OCI-LY7 (cell line): ENCODE measurements at regions not wholly inside any gene's neighbourhood (a gene's known extent, or its start where the extent isn't known, plus 50 kb on each side); places are given as distances from the start of the nearest gene placed in this dataset.

Source experiments
- BruUV-seq: library from RNA; stranded (reverse); fragments of 400-500 nt; replicated peaks from 2 replicates; lab custom pipeline; 2021; lab: Mats Ljungman, UMichigan
- CTCF ChIA-PET: fragments of 300-600 bp; sonication (Branson Sonifier 250); formaldehyde crosslinking; loops from one replicate; lab custom pipeline; 2022; ENCODE audit warnings: antibody characterized with exemption; ENCODE audit not compliant: unreplicated experiment; lab: Charles Lee
- POLR2A ChIA-PET: fragments of 300-600 bp; sonication (Branson Sonifier 250); formaldehyde crosslinking; loops from one replicate; lab custom pipeline; 2022; ENCODE audit warnings: antibody characterized with exemption; lab: Charles Lee
- DNase-seq: peaks from one replicate; pipeline ENCODE4 v3.0.0-alpha.2; 2015; ENCODE audit warnings: low spot score
- H2AFZ ChIP-seq: fragments of 200-600 bp; sonication (generic), shearing (Covaris generic); 2 replicates; pipeline ENCODE4 v1.6.1; 2014; ENCODE audit warnings: mild to moderate bottlenecking, antibody characterized with exemption, low read length, moderate library complexity
- H3K27ac ChIP-seq: fragments of 200-600 bp; sonication (generic); 2 replicates; pipeline ENCODE4 v1.5.1; 2014; ENCODE audit warnings: mixed run types, low read depth, mild to moderate bottlenecking, moderate library complexity, low read length, inconsistent platforms; ENCODE audit not compliant: poor library complexity, severe bottlenecking
- H3K36me3 ChIP-seq: fragments of 200-600 bp; sonication (generic); 2 replicates; pipeline ENCODE4 v1.6.1; 2014; ENCODE audit warnings: mild to moderate bottlenecking, antibody characterized with exemption, low read length, moderate library complexity, mixed read lengths; ENCODE audit not compliant: insufficient read depth
- H3K4me1 ChIP-seq: fragments of 200-600 bp; sonication (generic); 2 replicates; pipeline ENCODE4 v1.5.1; 2014; ENCODE audit warnings: mild to moderate bottlenecking, low read length; ENCODE audit not compliant: insufficient read depth, poor library complexity, severe bottlenecking
- H3K4me2 ChIP-seq: fragments of 200-600 bp; sonication (generic); 2 replicates; pipeline ENCODE4 v1.6.1; 2014; ENCODE audit warnings: mild to moderate bottlenecking, low read length
- H3K4me3 ChIP-seq: fragments of 200-600 bp; sonication (generic); 2 replicates; pipeline ENCODE4 v1.5.1; 2014; ENCODE audit warnings: mild to moderate bottlenecking, low read depth, low read length; ENCODE audit not compliant: poor library complexity, severe bottlenecking
- H3K79me2 ChIP-seq: fragments of 200-600 bp; sonication (generic); 2 replicates; pipeline ENCODE4 v1.6.1; 2016; ENCODE audit warnings: low read depth, mild to moderate bottlenecking, low read length, moderate library complexity, mixed read lengths; ENCODE audit not compliant: insufficient read depth
- H3K9me2 ChIP-seq: fragments of 200-600 bp; sonication (generic); 2 replicates; pipeline ENCODE4 v1.6.1; 2016; ENCODE audit warnings: mild to moderate bottlenecking, low read length, mixed read lengths; ENCODE audit not compliant: insufficient read depth
- H3K9me3 ChIP-seq: fragments of 200-600 bp; sonication (generic); 2 replicates; pipeline ENCODE4 v1.6.1; 2014; ENCODE audit warnings: mild to moderate bottlenecking, mixed run types, low read length, mixed read lengths
- H4K20me1 ChIP-seq: fragments of 200-600 bp; sonication (generic); 2 replicates; pipeline ENCODE4 v1.6.1; 2014; ENCODE audit warnings: mild to moderate bottlenecking, antibody characterized with exemption, low read length, moderate library complexity, mixed read lengths; ENCODE audit not compliant: insufficient read depth
- CTCF ChIP-seq: fragments of 200-600 bp; sonication (generic); conservative IDR thresholded peaks from 2 replicates; pipeline ENCODE4 v1.5.1; 2014; ENCODE audit warnings: mild to moderate bottlenecking, antibody characterized with exemption, low read length, moderate library complexity, mixed read lengths
- EZH2phosphoT487 ChIP-seq: fragments of 200-600 bp; sonication (generic); IDR thresholded peaks from 2 replicates; pipeline ENCODE4 v1.6.1; 2018; ENCODE audit warnings: low read depth, borderline replicate concordance, mild to moderate bottlenecking, mixed run types, antibody characterized with exemption, low read length, moderate library complexity, mixed read lengths
- intact Hi-C: fragments of 100-400 bp; cut with micrococcal nuclease; formaldehyde crosslinking; loops from one replicate; pipeline ENCODE4 v1.10.0; 2022; ENCODE audit not compliant: unreplicated experiment

GRCh38 chr6:132893772-132894490 lies 79.6 kb downstream of the RPS12 start:
- POLR2A ChIA-PET = interaction anchor here (0.5 to 1.2 kb wide), 4 partner anchors 20 to 1027 kb away, joined by 3 read pairs; no protein-coding TSS in a partner anchor
- no TSS peak for BruUV-seq

GRCh38 chr6:132898376-132898775 lies 84.0 kb downstream of the RPS12 start:
- Histone ChIP-seq H3K36me3 (no peaks in the 10 kb centered on the region), H4K20me1 (no peaks in the 10 kb centered on the region), H3K9me3 (no peaks in the 10 kb centered on the region), H3K9me2 (no peaks in the 10 kb centered on the region), H2AFZ (no peak overlapping the region), H3K4me2 (no peak overlapping the region), H3K27ac (no peak overlapping the region), H3K4me3 (no peak overlapping the region), H3K4me1 (no peaks in the 10 kb centered on the region), H3K79me2 (no peaks in the 10 kb centered on the region)
- TF ChIP-seq CTCF = no peak
- no peak for TF ChIP-seq EZH2phosphoT487
- POLR2A ChIA-PET = no interaction called here
- intact Hi-C loops = no loop called here
- CTCF ChIA-PET = no interaction called here
- no peak for DNase-seq
- BruUV-seq = no TSS peak

More at GRCh38 chr6:132893772-132894490, 79.6 kb downstream of the RPS12 start:
- CTCF ChIA-PET = no interaction called here
- Histone ChIP-seq H3K9me2 (no peaks in the 10 kb centered on the region), H4K20me1 (no peaks in the 10 kb centered on the region), H3K27ac (no peak overlapping the region), H3K4me2 (no peak overlapping the region), H3K79me2 (no peaks in the 10 kb centered on the region), H3K9me3 (no peaks in the 10 kb centered on the region), H3K4me1 (no peaks in the 10 kb centered on the region), H3K36me3 (no peaks in the 10 kb centered on the region), H2AFZ (no peak overlapping the region), H3K4me3 (no peak overlapping the region)
- no peak for TF ChIP-seq CTCF
- TF ChIP-seq EZH2phosphoT487 = no peak
- DNase-seq = no peak
- intact Hi-C loops = no loop called here

- POLR2A ChIA-PET = no interaction called here
- TF ChIP-seq CTCF = no peak
- TF ChIP-seq EZH2phosphoT487 = no peak
Measured at GRCh38 chr6:132900849-132901248, 86.5 kb downstream of the RPS12 start.

More at GRCh38 chr6:132900849-132901248, 86.5 kb downstream of the RPS12 start:
- Histone ChIP-seq H3K36me3 (no peaks in the 10 kb centered on the region), H3K9me2 (no peaks in the 10 kb centered on the region), H3K4me2 (no peak overlapping the region), H3K79me2 (no peaks in the 10 kb centered on the region), H3K9me3 (no peaks in the 10 kb centered on the region), H3K4me1 (no peaks in the 10 kb centered on the region), H2AFZ (no peak overlapping the region), H3K27ac (no peak overlapping the region), H3K4me3 (no peak overlapping the region), H4K20me1 (no peaks in the 10 kb centered on the region)
- intact Hi-C loops = no loop called here
- CTCF ChIA-PET = no interaction called here
- DNase-seq = no peak
- BruUV-seq = no TSS peak
